ENCODE measurements at regions not wholly inside any gene's neighbourhood (a gene's known extent, or its start where the extent isn't known, plus 50 kb on each side); places are given as distances from the start of the nearest gene placed in this dataset.

DNA sequence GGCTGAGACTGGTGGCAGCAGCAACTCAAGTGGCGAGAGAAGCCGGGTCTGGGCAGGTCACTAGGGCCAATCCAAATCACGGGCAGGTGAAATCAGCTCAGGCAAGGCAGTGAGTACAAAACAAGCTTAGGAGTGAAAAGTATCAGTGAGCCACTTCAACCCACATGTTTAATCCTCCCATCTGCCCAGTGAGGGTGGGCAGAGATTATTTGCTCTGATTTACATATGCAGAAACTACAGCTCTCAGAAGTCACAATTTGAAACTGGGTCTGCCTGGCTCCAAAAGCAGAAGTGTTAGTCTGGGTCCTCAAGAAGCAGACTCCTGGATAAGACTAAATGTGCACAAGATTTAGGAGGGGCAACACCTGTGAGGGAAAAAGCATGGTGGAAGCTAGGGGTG is 173.7 kb upstream of the LRFN2 start (continued):
- TF ChIP-seq, protein P1, sequence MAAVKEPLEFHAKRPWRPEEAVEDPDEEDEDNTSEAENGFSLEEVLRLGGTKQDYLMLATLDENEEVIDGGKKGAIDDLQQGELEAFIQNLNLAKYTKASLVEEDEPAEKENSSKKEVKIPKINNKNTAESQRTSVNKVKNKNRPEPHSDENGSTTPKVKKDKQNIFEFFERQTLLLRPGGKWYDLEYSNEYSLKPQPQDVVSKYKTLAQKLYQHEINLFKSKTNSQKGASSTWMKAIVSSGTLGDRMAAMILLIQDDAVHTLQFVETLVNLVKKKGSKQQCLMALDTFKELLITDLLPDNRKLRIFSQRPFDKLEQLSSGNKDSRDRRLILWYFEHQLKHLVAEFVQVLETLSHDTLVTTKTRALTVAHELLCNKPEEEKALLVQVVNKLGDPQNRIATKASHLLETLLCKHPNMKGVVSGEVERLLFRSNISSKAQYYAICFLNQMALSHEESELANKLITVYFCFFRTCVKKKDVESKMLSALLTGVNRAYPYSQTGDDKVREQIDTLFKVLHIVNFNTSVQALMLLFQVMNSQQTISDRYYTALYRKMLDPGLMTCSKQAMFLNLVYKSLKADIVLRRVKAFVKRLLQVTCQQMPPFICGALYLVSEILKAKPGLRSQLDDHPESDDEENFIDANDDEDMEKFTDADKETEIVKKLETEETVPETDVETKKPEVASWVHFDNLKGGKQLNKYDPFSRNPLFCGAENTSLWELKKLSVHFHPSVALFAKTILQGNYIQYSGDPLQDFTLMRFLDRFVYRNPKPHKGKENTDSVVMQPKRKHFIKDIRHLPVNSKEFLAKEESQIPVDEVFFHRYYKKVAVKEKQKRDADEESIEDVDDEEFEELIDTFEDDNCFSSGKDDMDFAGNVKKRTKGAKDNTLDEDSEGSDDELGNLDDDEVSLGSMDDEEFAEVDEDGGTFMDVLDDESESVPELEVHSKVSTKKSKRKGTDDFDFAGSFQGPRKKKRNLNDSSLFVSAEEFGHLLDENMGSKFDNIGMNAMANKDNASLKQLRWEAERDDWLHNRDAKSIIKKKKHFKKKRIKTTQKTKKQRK (IDR thresholded peaks at IDR 0.05; ENCODE audit: borderline replicate concordance, low read depth, low read length) = no peak
- TF ChIP-seq POLR2G (IDR thresholded peaks at IDR 0.05; ENCODE audit: low read depth, low read length) = no peak

DNA sequence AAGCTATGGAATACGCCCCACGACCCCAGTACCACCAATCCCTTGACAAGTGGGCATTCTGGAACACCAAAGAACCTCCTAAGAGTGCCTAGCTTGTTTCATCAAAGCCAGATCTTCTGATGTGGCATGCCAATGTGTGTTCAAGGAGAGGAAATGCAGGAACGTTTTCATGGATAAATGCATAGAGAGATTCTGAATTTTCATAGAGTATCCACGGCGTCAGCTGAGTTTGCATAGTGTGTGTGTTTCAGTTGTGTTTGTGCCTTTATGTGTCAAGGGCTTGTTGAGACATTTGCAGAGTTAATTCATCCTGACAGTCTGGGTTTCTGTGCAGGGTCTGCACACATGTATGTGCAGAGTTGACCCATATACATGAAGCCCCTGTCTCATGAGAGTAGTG is 172.7 kb upstream of the LRFN2 start:
- H3K4me1 ChIP-seq (replicated peaks in 1 of 2; ENCODE audit: control insufficient read depth in 2 of 2, insufficient read depth in 2 of 2, low read length in 2 of 2) = no peaks in the 10 kb centered on the region
- FAIRE-seq = no peak
- H3K27ac ChIP-seq (ENCODE audit: extremely low read depth, low read depth, low read length) = no peak overlapping the region

More for the DNA sequence above, 172.7 kb upstream of the LRFN2 start:
- ChIA-PET CTCF (ENCODE audit: low intra/inter-chr PET ratio) (no interaction called here), POLR2A (interaction anchor here (0.6 to 1.2 kb wide), 4 partner anchors 9 to 81 kb away, joined by 3 to 7 read pairs (median 4); no protein-coding TSS in a partner anchor)
- no peak overlapping the region for H3K4me3 ChIP-seq
- no peak for ATAC-seq
- no peaks in the 10 kb centered on the region for H3K79me2 ChIP-seq (ENCODE audit: control insufficient read depth, insufficient read depth, low read length)
- TF ChIP-seq EWSR1 (IDR thresholded peaks at IDR 0.05; ENCODE audit: borderline replicate concordance, low read depth, partially characterized antibody) = no peak
- TF ChIP-seq SRSF1 (IDR thresholded peaks at IDR 0.05; ENCODE audit: low read depth, low read length) = no peak
- TF ChIP-seq, protein P2, sequence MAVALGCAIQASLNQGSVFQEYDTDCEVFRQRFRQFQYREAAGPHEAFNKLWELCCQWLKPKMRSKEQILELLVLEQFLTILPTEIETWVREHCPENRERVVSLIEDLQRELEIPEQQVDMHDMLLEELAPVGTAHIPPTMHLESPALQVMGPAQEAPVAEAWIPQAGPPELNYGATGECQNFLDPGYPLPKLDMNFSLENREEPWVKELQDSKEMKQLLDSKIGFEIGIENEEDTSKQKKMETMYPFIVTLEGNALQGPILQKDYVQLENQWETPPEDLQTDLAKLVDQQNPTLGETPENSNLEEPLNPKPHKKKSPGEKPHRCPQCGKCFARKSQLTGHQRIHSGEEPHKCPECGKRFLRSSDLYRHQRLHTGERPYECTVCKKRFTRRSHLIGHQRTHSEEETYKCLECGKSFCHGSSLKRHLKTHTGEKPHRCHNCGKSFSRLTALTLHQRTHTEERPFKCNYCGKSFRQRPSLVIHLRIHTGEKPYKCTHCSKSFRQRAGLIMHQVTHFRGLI (CRISPR knock-in tag; IDR thresholded peaks at IDR 0.05) = no peak
- no peak for TF ChIP-seq NR2C1 (IDR thresholded peaks at IDR 0.05)
- no peak for TF ChIP-seq NR2C1 (tag; IDR thresholded peaks at IDR 0.05)
- no peak for TF ChIP-seq ZBTB8A (IDR thresholded peaks at IDR 0.05; ENCODE audit: partially characterized antibody)
- TF ChIP-seq ZNF253 (CRISPR knock-in tag; conservative IDR thresholded peaks at IDR 0.05) = no peak
- no peak for TF ChIP-seq RAD51 (IDR thresholded peaks at IDR 0.05; ENCODE audit: borderline replicate concordance, low read depth)
- TF ChIP-seq, protein P3, sequence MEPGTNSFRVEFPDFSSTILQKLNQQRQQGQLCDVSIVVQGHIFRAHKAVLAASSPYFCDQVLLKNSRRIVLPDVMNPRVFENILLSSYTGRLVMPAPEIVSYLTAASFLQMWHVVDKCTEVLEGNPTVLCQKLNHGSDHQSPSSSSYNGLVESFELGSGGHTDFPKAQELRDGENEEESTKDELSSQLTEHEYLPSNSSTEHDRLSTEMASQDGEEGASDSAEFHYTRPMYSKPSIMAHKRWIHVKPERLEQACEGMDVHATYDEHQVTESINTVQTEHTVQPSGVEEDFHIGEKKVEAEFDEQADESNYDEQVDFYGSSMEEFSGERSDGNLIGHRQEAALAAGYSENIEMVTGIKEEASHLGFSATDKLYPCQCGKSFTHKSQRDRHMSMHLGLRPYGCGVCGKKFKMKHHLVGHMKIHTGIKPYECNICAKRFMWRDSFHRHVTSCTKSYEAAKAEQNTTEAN (CRISPR knock-in tag; IDR thresholded peaks at IDR 0.05) = no peak
- TF ChIP-seq KDM2B (CRISPR knock-in tag; IDR thresholded peaks at IDR 0.05) = no peak
- TF ChIP-seq TEAD4 (IDR thresholded peaks at IDR 0.05; ENCODE audit: low read length) = no peak
- TF ChIP-seq TEAD4 (CRISPR knock-in tag; IDR thresholded peaks at IDR 0.05; ENCODE audit: borderline replicate concordance) = no peak
- in situ Hi-C loops (cut with MboI) (no loop called here), intact Hi-C loops (cut with micrococcal nuclease) (no loop called here)
- H3K9me3 ChIP-seq (replicated peaks; ENCODE audit: control insufficient read depth, insufficient read depth, low read depth, low read length) = no peaks in the 10 kb centered on the region
- BruUV-seq (replicated peaks) = no TSS peak
- H3K27me3 ChIP-seq (ENCODE audit: control insufficient read depth in 2 of 2, insufficient read depth in 2 of 2, low read length in 2 of 2) = peaks cover 30 to 52% of the 10 kb centered on the region in 2 experiments
- no peaks in the 10 kb centered on the region; the same call in 1 of the 2 replicates for H4K20me1 ChIP-seq (replicated peaks; ENCODE audit: control insufficient read depth, insufficient read depth, low read length)
- H3K36me3 ChIP-seq (ENCODE audit: control insufficient read depth, insufficient read depth, low read length) = no peaks in the 10 kb centered on the region
- no peaks in the 10 kb centered on the region for H3K9me1 ChIP-seq (ENCODE audit: control insufficient read depth, insufficient read depth, low read length)
- no peak for DNase-seq (ENCODE audit: extremely low read depth in 1 of 4, low spot score in 3 of 4)
- no peak overlapping the region for H3K9ac ChIP-seq (ENCODE audit: insufficient read depth in 1 of 2, low read depth in 2 of 2, low read length in 2 of 2)
- 0% methylated on average over 5 of the region's 5 CpGs for WGBS (ENCODE audit: insufficient coverage, low coverage, missing lambda C conversion rate)
- no peak overlapping the region for H3K4me2 ChIP-seq (ENCODE audit: insufficient read depth, low read length)
- no peak overlapping the region for H2AFZ ChIP-seq (ENCODE audit: low read depth, low read length)
